Stimulated activated naive B cell treated with anti-CD40 and anti-IgM and Interleukin-4, amounts not matched to agents 10 μg/mL and 1 μg/mL and 100 μg/mL, for 72 hours (primary cell): ENCODE measurements at regions not wholly inside any gene's neighbourhood (a gene's known extent, or its start where the extent isn't known, plus 50 kb on each side); places are given as distances from the start of the nearest gene placed in this dataset.

Source experiments
- ATAC-seq, 2 donors: fragments of 150-1000 bp; cut with Tn5 transposase; replicated peaks; 2 replicates each; pipeline ENCODE4 v1.10.0; 2021; ENCODE audit warnings: moderate library complexity in 1 of 2
- DNase-seq: peaks from one replicate; pipeline ENCODE4 v3.0.0; 2021
- H3K27ac Mint-ChIP-seq: one replicate; pipeline ENCODE4 v1.8.0; 2022; ENCODE audit warnings: mild to moderate bottlenecking, mixed read lengths
- H3K27me3 Mint-ChIP-seq, 2 donors: one replicate each; pipeline ENCODE4 v1.8.0; 2022; ENCODE audit warnings: mixed read lengths in 2 of 2
- H3K36me3 Mint-ChIP-seq, 2 donors: one replicate each; pipeline ENCODE4 v1.8.0; 2022; ENCODE audit warnings: mixed read lengths in 2 of 2, mild to moderate bottlenecking in 1 of 2
- H3K4me1 Mint-ChIP-seq, 2 donors: one replicate each; pipeline ENCODE4 v1.8.0; 2022; ENCODE audit warnings: mixed read lengths in 2 of 2, mild to moderate bottlenecking in 1 of 2
- H3K4me3 Mint-ChIP-seq, 2 donors: one replicate each; pipeline ENCODE4 v1.8.0; 2022; ENCODE audit warnings: mild to moderate bottlenecking in 2 of 2, mixed read lengths in 2 of 2, moderate library complexity in 1 of 2
- H3K9me3 Mint-ChIP-seq, 2 donors: one replicate each; pipeline ENCODE4 v1.8.0; 2022; ENCODE audit warnings: mixed read lengths in 2 of 2, mild to moderate bottlenecking in 1 of 2

- Mint-ChIP-seq H3K36me3 (no peaks in the 10 kb centered on the region), H3K4me1 (no peaks in the 10 kb centered on the region), H3K4me3 (no peak overlapping the region), H3K9me3 (peaks cover 0 to 2% of the 10 kb centered on the region in 2 donors), H3K27ac (no peak overlapping the region), H3K27me3 (no peaks in the 10 kb centered on the region)
- DNase-seq (no peak), ATAC-seq (no peak)
Observed at GRCh38 chr15:95588056-95588455, 742.4 kb upstream of the NR2F2 start.

- peaks cover 0 to 4% of the 10 kb centered on the region in 2 donors for H3K9me3 Mint-ChIP-seq
- no peaks in the 10 kb centered on the region for H3K4me1 Mint-ChIP-seq
- DNase-seq, result no peak
- no peak overlapping the region for H3K27ac Mint-ChIP-seq
- ATAC-seq, result no peak
- H3K36me3 Mint-ChIP-seq, result no peaks in the 10 kb centered on the region
- no peaks in the 10 kb centered on the region for H3K27me3 Mint-ChIP-seq
- H3K4me3 Mint-ChIP-seq, result no peak overlapping the region
Observed at GRCh38 chr15:95590533-95591044, 739.9 kb upstream of the NR2F2 start.

- H3K9me3 Mint-ChIP-seq, result peaks cover 0 to 4% of the 10 kb centered on the region in 2 donors
- ATAC-seq (no peak), DNase-seq (no peak)
- H3K36me3 Mint-ChIP-seq, result no peaks in the 10 kb centered on the region
- H3K27ac Mint-ChIP-seq, result no peak overlapping the region
- H3K4me1 Mint-ChIP-seq, result no peaks in the 10 kb centered on the region
- H3K27me3 Mint-ChIP-seq, result no peaks in the 10 kb centered on the region
- H3K4me3 Mint-ChIP-seq, result no peak overlapping the region
Observed at GRCh38 chr15:95591270-95591669, 739.2 kb upstream of the NR2F2 start.

- ATAC-seq, result no peak
- Mint-ChIP-seq H3K4me3 (no peak overlapping the region), H3K9me3 (peaks cover 0 to 4% of the 10 kb centered on the region in 2 donors)
Observed at GRCh38 chr15:95591886-95592285, 738.6 kb upstream of the NR2F2 start.

GRCh38 chr15:95594496-95594895 is 736.0 kb upstream of the NR2F2 start:
- Mint-ChIP-seq H3K4me1 (no peaks in the 10 kb centered on the region), H3K27ac (no peak overlapping the region), H3K4me3 (no peak overlapping the region)

More at GRCh38 chr15:95591886-95592285, 738.6 kb upstream of the NR2F2 start:
- DNase-seq, result no peak
- Mint-ChIP-seq H3K27ac (no peak overlapping the region), H3K36me3 (no peaks in the 10 kb centered on the region), H3K27me3 (no peaks in the 10 kb centered on the region), H3K4me1 (no peaks in the 10 kb centered on the region)

GRCh38 chr15:95595759-95596158 is 734.7 kb upstream of the NR2F2 start:
- Mint-ChIP-seq H3K4me3 (no peak overlapping the region), H3K4me1 (no peaks in the 10 kb centered on the region), H3K9me3 (peaks cover 0 to 2% of the 10 kb centered on the region in 2 donors), H3K27ac (no peak overlapping the region), H3K36me3 (no peaks in the 10 kb centered on the region), H3K27me3 (no peaks in the 10 kb centered on the region)
- ATAC-seq, result no peak
- no peak for DNase-seq

More at GRCh38 chr15:95594496-95594895, 736.0 kb upstream of the NR2F2 start:
- no peak for ATAC-seq
- Mint-ChIP-seq H3K27me3 (no peaks in the 10 kb centered on the region), H3K9me3 (peaks cover 0 to 2% of the 10 kb centered on the region in 2 donors), H3K36me3 (no peaks in the 10 kb centered on the region)
- no peak for DNase-seq

GRCh38 chr15:95596496-95596895 is 734.0 kb upstream of the NR2F2 start:
- DNase-seq (no peak), ATAC-seq (no peak)
- no peak overlapping the region for H3K4me3 Mint-ChIP-seq
- no peak overlapping the region for H3K27ac Mint-ChIP-seq
- H3K4me1 Mint-ChIP-seq, result no peaks in the 10 kb centered on the region
- no peaks in the 10 kb centered on the region for H3K27me3 Mint-ChIP-seq
- H3K9me3 Mint-ChIP-seq, result peaks cover 0 to 2% of the 10 kb centered on the region in 2 donors
- H3K36me3 Mint-ChIP-seq, result no peaks in the 10 kb centered on the region

- no peaks in the 10 kb centered on the region for H3K36me3 Mint-ChIP-seq
- no peak for ATAC-seq
- no peaks in the 10 kb centered on the region for H3K27me3 Mint-ChIP-seq
- H3K27ac Mint-ChIP-seq, result no peak overlapping the region
- no peak overlapping the region for H3K4me3 Mint-ChIP-seq
- peaks cover 0 to 5% of the 10 kb centered on the region in 2 donors for H3K9me3 Mint-ChIP-seq
- no peaks in the 10 kb centered on the region for H3K4me1 Mint-ChIP-seq
- no peak for DNase-seq
Observed at GRCh38 chr15:95598251-95598855, 732.1 kb upstream of the NR2F2 start.

- H3K36me3 Mint-ChIP-seq, result no peaks in the 10 kb centered on the region
- H3K27me3 Mint-ChIP-seq, result no peaks in the 10 kb centered on the region
- no peak overlapping the region for H3K4me3 Mint-ChIP-seq
- H3K27ac Mint-ChIP-seq, result no peak overlapping the region
- DNase-seq (no peak), ATAC-seq (no peak)
- no peaks in the 10 kb centered on the region for H3K4me1 Mint-ChIP-seq
- peaks cover 0 to 3% of the 10 kb centered on the region in 2 donors for H3K9me3 Mint-ChIP-seq
Observed at GRCh38 chr15:95600367-95600766, 730.1 kb upstream of the NR2F2 start.

GRCh38 chr15:95600884-95601283 is 729.6 kb upstream of the NR2F2 start:
- no peaks in the 10 kb centered on the region for H3K4me1 Mint-ChIP-seq
- H3K4me3 Mint-ChIP-seq, result no peak overlapping the region
- no peak overlapping the region for H3K27ac Mint-ChIP-seq
- no peaks in the 10 kb centered on the region for H3K27me3 Mint-ChIP-seq
- DNase-seq (no peak), ATAC-seq (no peak)
- no peaks in the 10 kb centered on the region for H3K36me3 Mint-ChIP-seq
- peaks cover 0 to 3% of the 10 kb centered on the region in 2 donors for H3K9me3 Mint-ChIP-seq

- Mint-ChIP-seq H3K9me3 (peaks cover 0 to 3% of the 10 kb centered on the region in 2 donors), H3K4me1 (no peaks in the 10 kb centered on the region), H3K36me3 (no peaks in the 10 kb centered on the region), H3K27ac (no peak overlapping the region), H3K27me3 (no peaks in the 10 kb centered on the region), H3K4me3 (no peak overlapping the region)
- DNase-seq, result no peak
- ATAC-seq, result no peak
Observed at GRCh38 chr15:95601525-95601924, 729.0 kb upstream of the NR2F2 start.

GRCh38 chr15:95603802-95604201 is 726.7 kb upstream of the NR2F2 start:
- ATAC-seq (no peak), DNase-seq (no peak)
- no peaks in the 10 kb centered on the region for H3K4me1 Mint-ChIP-seq
- H3K9me3 Mint-ChIP-seq, result peaks cover 0 to 3% of the 10 kb centered on the region in 2 donors
- no peaks in the 10 kb centered on the region for H3K27me3 Mint-ChIP-seq
- no peaks in the 10 kb centered on the region for H3K36me3 Mint-ChIP-seq
- no peak overlapping the region for H3K4me3 Mint-ChIP-seq
- no peak overlapping the region for H3K27ac Mint-ChIP-seq

GRCh38 chr15:95604634-95605036 is 725.9 kb upstream of the NR2F2 start:
- no peaks in the 10 kb centered on the region for H3K36me3 Mint-ChIP-seq
- H3K27ac Mint-ChIP-seq, result no peak overlapping the region
- H3K27me3 Mint-ChIP-seq, result no peaks in the 10 kb centered on the region
- no peak overlapping the region for H3K4me3 Mint-ChIP-seq
- H3K4me1 Mint-ChIP-seq, result no peaks in the 10 kb centered on the region
- ATAC-seq (no peak), DNase-seq (no peak)
- H3K9me3 Mint-ChIP-seq, result peaks cover 0 to 3% of the 10 kb centered on the region in 2 donors

- Mint-ChIP-seq H3K4me3 (no peak overlapping the region), H3K9me3 (peaks cover 0 to 3% of the 10 kb centered on the region in 2 donors), H3K4me1 (no peaks in the 10 kb centered on the region), H3K27ac (no peak overlapping the region), H3K36me3 (no peaks in the 10 kb centered on the region), H3K27me3 (no peaks in the 10 kb centered on the region)
- no peak for ATAC-seq
- no peak for DNase-seq
Observed at GRCh38 chr15:95605098-95605497, 725.4 kb upstream of the NR2F2 start.

GRCh38 chr15:95606551-95606950 is 723.9 kb upstream of the NR2F2 start:
- H3K36me3 Mint-ChIP-seq, result no peaks in the 10 kb centered on the region
- no peaks in the 10 kb centered on the region for H3K27me3 Mint-ChIP-seq
- no peak overlapping the region for H3K27ac Mint-ChIP-seq
- peaks cover 0 to 3% of the 10 kb centered on the region in 2 donors for H3K9me3 Mint-ChIP-seq
- ATAC-seq (no peak), DNase-seq (no peak)
- H3K4me1 Mint-ChIP-seq, result no peaks in the 10 kb centered on the region
- no peak overlapping the region for H3K4me3 Mint-ChIP-seq
